Trophoblast cell (in vitro differentiated cells and primary cell): ENCODE measurements at regions not wholly inside any gene's neighbourhood (a gene's known extent, or its start where the extent isn't known, plus 50 kb on each side); places are given as distances from the start of the nearest gene placed in this dataset.
A peak's percentile ranks its signal among the peaks of the same experiment; 100 is the strongest.

Experiments used
- DNase-seq, 2 donors: peaks; one replicate each; pipeline ENCODE4 v3.0.0-alpha.2; 2016
- H2AFZ ChIP-seq: 2 replicates; pipeline ENCODE4 v1.6.1; 2013; ENCODE audit warnings: low read length, moderate library complexity, mild to moderate bottlenecking; ENCODE audit not compliant: insufficient read depth, poor library complexity
- H2AK5ac ChIP-seq: 2 replicates; pipeline ENCODE4 v1.6.1; 2013; ENCODE audit warnings: mild to moderate bottlenecking, low read length
- H2BK120ac ChIP-seq: 2 replicates; pipeline ENCODE4 v1.6.1; 2013; ENCODE audit warnings: low read length, mild to moderate bottlenecking, moderate library complexity; ENCODE audit not compliant: insufficient read depth, poor library complexity
- H2BK12ac ChIP-seq: 2 replicates; pipeline ENCODE4 v1.6.1; 2013; ENCODE audit warnings: mild to moderate bottlenecking, low read length, moderate library complexity
- H2BK5ac ChIP-seq: 2 replicates; pipeline ENCODE4 v1.6.1; 2013; ENCODE audit warnings: low read length, low read depth, moderate library complexity, mild to moderate bottlenecking; ENCODE audit not compliant: poor library complexity
- H3K14ac ChIP-seq: 2 replicates; pipeline ENCODE4 v1.6.1; 2013; ENCODE audit warnings: mild to moderate bottlenecking, low read length
- H3K18ac ChIP-seq: 2 replicates; pipeline ENCODE4 v1.6.1; 2013; ENCODE audit warnings: mild to moderate bottlenecking, low read length
- H3K23ac ChIP-seq: 2 replicates; pipeline ENCODE4 v1.6.1; 2013; ENCODE audit warnings: low read length
- H3K27ac ChIP-seq: 2 replicates; pipeline ENCODE4 v1.5.1; 2013; ENCODE audit warnings: low read depth, mild to moderate bottlenecking, inconsistent platforms, low read length, moderate library complexity
- H3K27me3 ChIP-seq: 2 replicates; pipeline ENCODE4 v1.6.1; 2013; ENCODE audit warnings: inconsistent platforms, mild to moderate bottlenecking, low read length, moderate library complexity; ENCODE audit not compliant: insufficient read depth
- H3K36me3 ChIP-seq, 2 experiments: 1 replicate in 1 of 2; 2 replicates in 1 of 2; pipeline ENCODE4 v1.6.1; 2013; ENCODE audit warnings: low read length in 2 of 2, mild to moderate bottlenecking in 2 of 2, moderate library complexity in 1 of 2; ENCODE audit not compliant: insufficient read depth in 2 of 2, control insufficient read depth in 1 of 2
- H3K4ac ChIP-seq: 2 replicates; pipeline ENCODE4 v1.6.1; 2013; ENCODE audit warnings: low read depth, mild to moderate bottlenecking, low read length, moderate library complexity
- H3K4me1 ChIP-seq, 2 experiments: 1 replicate in 1 of 2; 2 replicates in 1 of 2; pipeline ENCODE4 v1.6.1; 2013; ENCODE audit warnings: low read length in 2 of 2, mild to moderate bottlenecking in 2 of 2, moderate library complexity in 1 of 2; ENCODE audit not compliant: insufficient read depth in 2 of 2, control insufficient read depth in 1 of 2
- H3K4me2 ChIP-seq: 2 replicates; pipeline ENCODE4 v1.6.1; 2013; ENCODE audit warnings: inconsistent platforms, mild to moderate bottlenecking, low read length, moderate library complexity
- H3K4me3 ChIP-seq: 2 replicates; pipeline ENCODE4 v1.5.1; 2013; ENCODE audit warnings: mild to moderate bottlenecking, low read depth, low read length, inconsistent platforms
- H3K79me1 ChIP-seq: one replicate; pipeline ENCODE4 v1.6.1; 2013; ENCODE audit warnings: low read length
- H3K79me2 ChIP-seq: 2 replicates; pipeline ENCODE4 v1.6.1; 2013; ENCODE audit warnings: low read length, mild to moderate bottlenecking; ENCODE audit not compliant: control insufficient read depth, insufficient read depth, poor library complexity
- H3K9ac ChIP-seq: 2 replicates; pipeline ENCODE4 v1.6.1; 2013; ENCODE audit warnings: mild to moderate bottlenecking, low read length
- H3K9me3 ChIP-seq: 2 replicates; pipeline ENCODE4 v1.6.1; 2013; ENCODE audit warnings: low read depth, mild to moderate bottlenecking, control low read depth, inconsistent platforms, low read length; ENCODE audit not compliant: insufficient read depth
- H4K12ac ChIP-seq: 2 replicates; pipeline ENCODE4 v1.6.1; 2013; ENCODE audit warnings: low read depth, mild to moderate bottlenecking, low read length, moderate library complexity
- H4K8ac ChIP-seq: 2 replicates; pipeline ENCODE4 v1.6.1; 2013; ENCODE audit warnings: low read depth, mild to moderate bottlenecking, low read length, moderate library complexity
- H4K91ac ChIP-seq: one replicate; pipeline ENCODE4 v1.6.1; 2013; ENCODE audit warnings: low read depth, mild to moderate bottlenecking, low read length, moderate library complexity
- WGBS: extraction: QIAGEN DNeasy Blood & Tissue Kit; methylation state at CpG from one replicate; pipeline ENCODE4 v1.1.7; 2013; ENCODE audit warnings: missing lambda C conversion rate; ENCODE audit not compliant: insufficient read length, insufficient coverage; ENCODE audit errors: extremely low coverage; 5-methylcytosine and 5-hydroxymethylcytosine counted together

- Histone ChIP-seq H2BK5ac (peak overlapping the region; percentile 85), H2BK120ac (peak overlapping the region; percentile 78), H4K91ac (peak overlapping the region; percentile 85), H3K9ac (no peak overlapping the region), H3K79me2 (no peaks in the 10 kb centered on the region), H3K4me3 (no peak overlapping the region), H2BK12ac (peak overlapping the region; percentile 63), H3K4ac (no peak overlapping the region), H3K27ac (peak overlapping the region; percentile 80), H3K36me3 (no peaks in the 10 kb centered on the region), H3K18ac (no peak overlapping the region), H3K14ac (no peak overlapping the region), H3K9me3 (no peaks in the 10 kb centered on the region), H4K8ac (peak overlapping the region; percentile 42), H2AFZ (no peak overlapping the region), H3K23ac (no peak overlapping the region), H4K12ac (no peak overlapping the region), H3K4me1 (peaks cover 9 to 19% of the 10 kb centered on the region in 2 experiments), H3K27me3 (no peaks in the 10 kb centered on the region), H3K79me1 (peaks cover 20% of the 10 kb centered on the region), H2AK5ac (no peak overlapping the region), H3K4me2 (no peak overlapping the region)
- peak; percentile 51 to 70 for DNase-seq
- no CpG with 5 or more reads among the region's 1 CpG for WGBS
These were observed 596.6 kb upstream of the CDH5 start for GRCh38 chr16:65769776-65770438.

GRCh38 chr16:65769055-65769465, 597.4 kb upstream of the CDH5 start:
- Histone ChIP-seq H4K91ac (peak overlapping the region; percentile 95), H2BK5ac (peak overlapping the region; percentile 87), H3K14ac (peak overlapping the region; percentile 89), H3K79me2 (no peaks in the 10 kb centered on the region), H2AK5ac (peak overlapping the region; percentile 11), H3K9me3 (no peaks in the 10 kb centered on the region), H2BK12ac (peak overlapping the region; percentile 94), H3K4me2 (no peak overlapping the region), H3K79me1 (peaks cover 20% of the 10 kb centered on the region), H3K18ac (peak overlapping the region; percentile 0), H3K4me1 (peaks cover 9 to 19% of the 10 kb centered on the region in 2 experiments), H3K23ac (no peak overlapping the region), H4K12ac (no peak overlapping the region), H4K8ac (peak overlapping the region; percentile 62), H3K4me3 (no peak overlapping the region), H3K27ac (peak overlapping the region; percentile 80), H2AFZ (no peak overlapping the region), H3K4ac (peak overlapping the region; percentile 80), H3K9ac (no peak overlapping the region), H3K27me3 (no peaks in the 10 kb centered on the region), H3K36me3 (no peaks in the 10 kb centered on the region), H2BK120ac (peak overlapping the region; percentile 64)
- DNase-seq = peak; percentile 79 to 95
- no CpG with 5 or more reads among the region's 1 CpG for WGBS

GRCh38 chr16:65767125-65767524, 599.4 kb upstream of the CDH5 start:
- H2BK5ac ChIP-seq = no peak overlapping the region
- no peaks in the 10 kb centered on the region for H3K9me3 ChIP-seq
- H3K27me3 ChIP-seq = no peaks in the 10 kb centered on the region
- no peak overlapping the region for H3K4ac ChIP-seq
- H3K36me3 ChIP-seq = no peaks in the 10 kb centered on the region
- H2AK5ac ChIP-seq = no peak overlapping the region
- H3K4me3 ChIP-seq = no peak overlapping the region
- H3K18ac ChIP-seq = no peak overlapping the region
- no peak overlapping the region for H4K8ac ChIP-seq
- no peak for DNase-seq
- H3K23ac ChIP-seq = no peak overlapping the region
- H3K4me1 ChIP-seq = peaks cover 4 to 12% of the 10 kb centered on the region in 2 experiments
- no peak overlapping the region for H3K9ac ChIP-seq
- no peak overlapping the region for H4K12ac ChIP-seq
- H3K79me1 ChIP-seq = peaks cover 16% of the 10 kb centered on the region
- H3K79me2 ChIP-seq = no peaks in the 10 kb centered on the region
- peak overlapping the region; percentile 13 for H3K27ac ChIP-seq
- H3K14ac ChIP-seq = no peak overlapping the region
- H2BK120ac ChIP-seq = no peak overlapping the region
- no peak overlapping the region for H2BK12ac ChIP-seq
- no CpG with 5 or more reads among the region's 4 CpGs for WGBS
- no peak overlapping the region for H3K4me2 ChIP-seq
- no peak overlapping the region for H4K91ac ChIP-seq
- no peak overlapping the region for H2AFZ ChIP-seq

GRCh38 chr16:65763640-65764305, 602.7 kb upstream of the CDH5 start:
- H4K91ac ChIP-seq = peak overlapping the region; percentile 20
- no peak overlapping the region for H3K4ac ChIP-seq
- H3K18ac ChIP-seq = no peak overlapping the region
- no peak overlapping the region for H3K27ac ChIP-seq
- no peak overlapping the region for H3K14ac ChIP-seq
- H3K4me1 ChIP-seq = peaks cover 4 to 7% of the 10 kb centered on the region in 2 experiments
- peak in 1 of 2 donors; percentile 30 for DNase-seq
- H3K27me3 ChIP-seq = no peaks in the 10 kb centered on the region
- H4K12ac ChIP-seq = no peak overlapping the region
- no peaks in the 10 kb centered on the region for H3K79me2 ChIP-seq
- peaks cover 10% of the 10 kb centered on the region for H3K79me1 ChIP-seq
- no peak overlapping the region for H2AFZ ChIP-seq
- H3K9ac ChIP-seq = no peak overlapping the region
- H3K4me3 ChIP-seq = no peak overlapping the region
- no peak overlapping the region for H2BK12ac ChIP-seq
- H4K8ac ChIP-seq = no peak overlapping the region
- no peak overlapping the region for H2AK5ac ChIP-seq
- H2BK120ac ChIP-seq = no peak overlapping the region
- no peak overlapping the region for H2BK5ac ChIP-seq
- WGBS = no CpG with 5 or more reads among the region's 7 CpGs
- no peaks in the 10 kb centered on the region for H3K36me3 ChIP-seq
- H3K23ac ChIP-seq = no peak overlapping the region
- no peaks in the 10 kb centered on the region for H3K9me3 ChIP-seq
- H3K4me2 ChIP-seq = no peak overlapping the region
